Mesendoderm (in vitro differentiated cells): ENCODE measurements at regions not wholly inside any gene's neighbourhood (a gene's known extent, or its start where the extent isn't known, plus 50 kb on each side); places are given as distances from the start of the nearest gene placed in this dataset.

Experiments used
- DNase-seq: peaks from one replicate; pipeline ENCODE4 v3.0.0; 2013
- H2AK5ac ChIP-seq: 2 replicates; pipeline ENCODE4 v1.6.1; 2013; ENCODE audit warnings: low read length, inconsistent platforms
- H2BK120ac ChIP-seq: 2 replicates; pipeline ENCODE4 v1.6.1; 2013; ENCODE audit warnings: low read depth, mild to moderate bottlenecking, low read length, moderate library complexity, mixed read lengths
- H2BK15ac ChIP-seq: replicated peaks from 2 replicates; pipeline ENCODE4 v1.6.1; 2013; ENCODE audit warnings: low read depth, mild to moderate bottlenecking, moderate library complexity
- H2BK5ac ChIP-seq: 2 replicates; pipeline ENCODE4 v1.6.1; 2013; ENCODE audit warnings: low read length, inconsistent platforms
- H3K18ac ChIP-seq: 2 replicates; pipeline ENCODE4 v1.6.1; 2013; ENCODE audit warnings: mild to moderate bottlenecking, low read length, mixed read lengths
- H3K23ac ChIP-seq: one replicate; pipeline ENCODE4 v1.6.1; 2013; ENCODE audit warnings: low read length
- H3K27ac ChIP-seq: 2 replicates; pipeline ENCODE4 v1.5.1; 2013; ENCODE audit warnings: low read depth, mild to moderate bottlenecking, inconsistent platforms, low read length, moderate library complexity
- H3K27me3 ChIP-seq: 2 replicates; pipeline ENCODE4 v1.6.1; 2013; ENCODE audit warnings: low read length, control low read depth, mild to moderate bottlenecking, inconsistent platforms; ENCODE audit not compliant: insufficient read depth, poor library complexity
- H3K36me3 ChIP-seq: 2 replicates; pipeline ENCODE4 v1.6.1; 2013; ENCODE audit warnings: low read length, inconsistent platforms; ENCODE audit not compliant: control insufficient read depth, insufficient read depth
- H3K4ac ChIP-seq: one replicate; pipeline ENCODE4 v1.6.1; 2013; ENCODE audit warnings: low read depth, mild to moderate bottlenecking, low read length, moderate library complexity
- H3K4me1 ChIP-seq: 2 replicates; pipeline ENCODE4 v1.6.1; 2013; ENCODE audit warnings: low read depth, low read length, inconsistent platforms; ENCODE audit not compliant: control insufficient read depth
- H3K4me2 ChIP-seq: 2 replicates; pipeline ENCODE4 v1.6.1; 2013; ENCODE audit warnings: low read length
- H3K4me3 ChIP-seq: 2 replicates; pipeline ENCODE4 v1.5.1; 2013; ENCODE audit warnings: mild to moderate bottlenecking, low read length
- H3K56ac ChIP-seq: one replicate; pipeline ENCODE4 v1.6.1; 2013; ENCODE audit warnings: low read length
- H3K79me1 ChIP-seq: 2 replicates; pipeline ENCODE4 v1.6.1; 2013; ENCODE audit warnings: low read length, inconsistent platforms
- H3K79me2 ChIP-seq: 2 replicates; pipeline ENCODE4 v1.6.1; 2013; ENCODE audit warnings: mild to moderate bottlenecking, low read length; ENCODE audit not compliant: control insufficient read depth, insufficient read depth
- H3K9ac ChIP-seq: 2 replicates; pipeline ENCODE4 v1.6.1; 2013; ENCODE audit warnings: low read length, inconsistent platforms
- H4K5ac ChIP-seq: one replicate; pipeline ENCODE4 v1.6.1; 2013; ENCODE audit warnings: low read length
- H4K8ac ChIP-seq: one replicate; pipeline ENCODE4 v1.6.1; 2013; ENCODE audit warnings: low read depth, mild to moderate bottlenecking, control low read depth, low read length, moderate library complexity
- WGBS: extraction: QIAGEN DNeasy Blood & Tissue Kit; methylation state at CpG from one replicate; pipeline ENCODE4 v1.1.7; 2013; ENCODE audit warnings: low lambda C conversion rate, missing lambda C conversion rate; ENCODE audit not compliant: insufficient coverage; ENCODE audit errors: extremely low coverage; 5-methylcytosine and 5-hydroxymethylcytosine counted together

- no CpG with 5 or more reads among the region's 2 CpGs for WGBS
- H4K8ac ChIP-seq = no peak overlapping the region
- H3K56ac ChIP-seq = no peak overlapping the region
- H3K27me3 ChIP-seq = no peaks in the 10 kb centered on the region
- no peak overlapping the region for H2AK5ac ChIP-seq
- no peak overlapping the region for H3K4me2 ChIP-seq
- H3K79me2 ChIP-seq = no peaks in the 10 kb centered on the region
- H4K5ac ChIP-seq = no peak overlapping the region
- no peak overlapping the region for H3K4me3 ChIP-seq
- H3K4me1 ChIP-seq = no peaks in the 10 kb centered on the region
- H3K36me3 ChIP-seq = no peaks in the 10 kb centered on the region
- H3K9ac ChIP-seq = no peak overlapping the region
- H2BK15ac ChIP-seq = no peak overlapping the region
- H2BK120ac ChIP-seq = no peak overlapping the region
- DNase-seq = no peak
- H3K23ac ChIP-seq = no peak overlapping the region
- H3K4ac ChIP-seq = no peak overlapping the region
- H3K79me1 ChIP-seq = no peaks in the 10 kb centered on the region
- no peak overlapping the region for H2BK5ac ChIP-seq
- H3K18ac ChIP-seq = no peak overlapping the region
- H3K27ac ChIP-seq = no peak overlapping the region
Observed at GRCh38 chr7:41114691-41115090, 588.2 kb downstream of the INHBA start.

- Histone ChIP-seq H3K4me3 (no peak overlapping the region), H3K4me2 (no peak overlapping the region)
Observed at GRCh38 chr7:41114131-41114530, 588.8 kb downstream of the INHBA start.

DNA sequence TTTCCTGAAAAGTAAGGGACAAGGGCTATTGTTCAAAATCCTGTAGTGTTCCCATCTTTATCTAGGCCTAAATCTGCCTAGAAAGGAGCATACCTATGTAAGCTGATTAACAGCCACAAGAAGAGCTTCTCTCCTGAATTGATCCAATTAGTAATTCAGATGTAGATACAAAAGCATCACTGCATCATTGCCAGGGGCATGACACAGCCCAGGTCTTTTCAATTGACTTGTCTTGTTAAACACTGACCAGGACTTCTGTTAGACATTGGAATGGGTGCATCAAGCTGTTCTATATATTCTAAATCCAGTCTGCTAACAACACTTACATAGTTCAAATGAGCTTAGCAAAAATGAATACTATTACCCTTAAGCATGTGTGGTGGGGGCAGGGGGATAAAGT lies 589.2 kb downstream of the INHBA start:
- H2BK5ac ChIP-seq = no peak overlapping the region
- no peak overlapping the region for H3K27ac ChIP-seq
- H2AK5ac ChIP-seq = no peak overlapping the region
- no peak overlapping the region for H3K18ac ChIP-seq
- no peak overlapping the region for H4K5ac ChIP-seq
- no peaks in the 10 kb centered on the region for H3K4me1 ChIP-seq
- H3K4me3 ChIP-seq = no peak overlapping the region
- H3K36me3 ChIP-seq = no peaks in the 10 kb centered on the region
- DNase-seq = peak; percentile 72
- no peak overlapping the region for H3K4me2 ChIP-seq
- no peak overlapping the region for H4K8ac ChIP-seq
- H2BK120ac ChIP-seq = no peak overlapping the region
- H3K79me2 ChIP-seq = no peaks in the 10 kb centered on the region
- no peak overlapping the region for H3K23ac ChIP-seq
- no peak overlapping the region for H3K9ac ChIP-seq
- no peak overlapping the region for H3K4ac ChIP-seq
- no peaks in the 10 kb centered on the region for H3K27me3 ChIP-seq
- no peaks in the 10 kb centered on the region for H3K79me1 ChIP-seq
- no peak overlapping the region for H3K56ac ChIP-seq
- no peak overlapping the region for H2BK15ac ChIP-seq

More at GRCh38 chr7:41114131-41114530, 588.8 kb downstream of the INHBA start:
- no CpG with 5 or more reads among the region's 1 CpG for WGBS
- no peak overlapping the region for H3K23ac ChIP-seq
- H3K27me3 ChIP-seq = no peaks in the 10 kb centered on the region
- H2BK15ac ChIP-seq = no peak overlapping the region
- no peak overlapping the region for H2AK5ac ChIP-seq
- H3K36me3 ChIP-seq = no peaks in the 10 kb centered on the region
- H3K27ac ChIP-seq = no peak overlapping the region
- no peaks in the 10 kb centered on the region for H3K79me2 ChIP-seq
- no peak overlapping the region for H3K18ac ChIP-seq
- H4K5ac ChIP-seq = no peak overlapping the region
- H3K79me1 ChIP-seq = no peaks in the 10 kb centered on the region
- no peak overlapping the region for H2BK5ac ChIP-seq
- no peak overlapping the region for H3K56ac ChIP-seq
- no peak overlapping the region for H3K9ac ChIP-seq
- no peak for DNase-seq
- H4K8ac ChIP-seq = no peak overlapping the region
- no peaks in the 10 kb centered on the region for H3K4me1 ChIP-seq
- no peak overlapping the region for H2BK120ac ChIP-seq
- no peak overlapping the region for H3K4ac ChIP-seq

DNA sequence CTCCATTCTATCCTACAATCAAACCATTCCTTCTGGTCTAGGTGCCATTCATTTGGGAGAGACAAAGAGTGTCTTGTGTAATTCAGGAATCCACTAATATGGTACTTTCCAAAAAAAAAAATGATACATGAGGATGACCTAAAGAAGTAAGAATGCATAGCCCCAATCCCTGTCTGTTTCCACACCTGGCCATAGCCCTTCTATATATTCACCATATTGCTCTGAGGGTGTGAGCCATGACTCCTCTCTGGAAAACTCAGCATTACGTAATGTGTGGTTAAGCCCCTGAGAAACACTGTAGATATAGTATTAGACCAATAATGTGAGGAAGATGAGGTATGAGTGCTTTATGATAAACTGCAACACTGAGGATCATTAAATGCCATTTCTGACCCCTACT lies 592.7 kb downstream of the INHBA start:
- no peak overlapping the region for H4K8ac ChIP-seq
- H3K4ac ChIP-seq = no peak overlapping the region
- no peak overlapping the region for H4K5ac ChIP-seq
- no peak overlapping the region for H3K27ac ChIP-seq
- DNase-seq = no peak
- H3K4me2 ChIP-seq = no peak overlapping the region
- H3K79me2 ChIP-seq = no peaks in the 10 kb centered on the region
- no peaks in the 10 kb centered on the region for H3K36me3 ChIP-seq
- H3K4me3 ChIP-seq = no peak overlapping the region
- H3K18ac ChIP-seq = no peak overlapping the region
- H3K23ac ChIP-seq = no peak overlapping the region
- no peak overlapping the region for H3K9ac ChIP-seq
- no peaks in the 10 kb centered on the region for H3K27me3 ChIP-seq
- no peak overlapping the region for H2BK120ac ChIP-seq
- no peak overlapping the region for H2AK5ac ChIP-seq
- no peak overlapping the region for H2BK5ac ChIP-seq
- H3K56ac ChIP-seq = no peak overlapping the region
- no CpG with 5 or more reads among the region's 1 CpG for WGBS
- no peaks in the 10 kb centered on the region for H3K4me1 ChIP-seq
- H3K79me1 ChIP-seq = no peaks in the 10 kb centered on the region
- no peak overlapping the region for H2BK15ac ChIP-seq

GRCh38 chr7:41108821-41109220 lies 594.1 kb downstream of the INHBA start:
- Histone ChIP-seq H3K23ac (no peak overlapping the region), H3K36me3 (no peaks in the 10 kb centered on the region), H3K27me3 (no peaks in the 10 kb centered on the region), H3K4me1 (no peaks in the 10 kb centered on the region), H3K79me2 (no peaks in the 10 kb centered on the region), H3K18ac (no peak overlapping the region), H3K4me3 (no peak overlapping the region), H4K5ac (no peak overlapping the region), H2AK5ac (no peak overlapping the region), H2BK15ac (no peak overlapping the region), H3K9ac (no peak overlapping the region), H4K8ac (no peak overlapping the region), H3K4ac (no peak overlapping the region), H2BK120ac (no peak overlapping the region), H3K4me2 (no peak overlapping the region), H3K79me1 (no peaks in the 10 kb centered on the region), H2BK5ac (no peak overlapping the region), H3K56ac (no peak overlapping the region), H3K27ac (no peak overlapping the region)
- no peak for DNase-seq

DNA sequence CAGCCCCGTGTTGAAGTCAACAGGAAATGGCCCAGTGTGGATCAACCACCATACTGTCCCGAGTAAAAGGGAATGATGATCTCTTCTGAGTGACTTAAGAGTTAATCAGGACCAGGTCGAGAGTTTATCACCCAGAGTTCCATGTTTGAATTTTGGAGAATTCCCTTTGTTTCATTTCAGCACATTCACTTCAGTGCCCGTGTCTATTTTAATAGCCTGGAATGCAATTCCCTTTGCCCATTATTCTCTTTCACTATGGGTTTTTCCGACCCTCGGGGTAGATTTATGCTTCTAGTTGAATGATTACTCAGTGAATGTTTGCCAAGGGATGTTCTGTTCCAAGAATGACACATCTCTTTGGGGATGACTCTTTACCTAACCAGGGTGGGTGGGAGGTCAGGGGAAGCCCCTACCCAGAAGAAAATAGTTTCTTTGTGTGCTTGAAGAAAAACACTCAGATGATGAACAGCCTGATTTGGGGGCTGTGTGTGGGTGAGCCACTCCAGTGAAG lies 594.9 kb downstream of the INHBA start:
- Histone ChIP-seq H2BK15ac (no peak overlapping the region), H3K27ac (no peak overlapping the region), H3K56ac (no peak overlapping the region), H3K23ac (no peak overlapping the region), H2BK120ac (no peak overlapping the region), H3K27me3 (no peaks in the 10 kb centered on the region), H3K79me2 (no peaks in the 10 kb centered on the region), H4K8ac (no peak overlapping the region), H3K4me2 (no peak overlapping the region), H4K5ac (no peak overlapping the region), H2BK5ac (no peak overlapping the region), H3K4ac (no peak overlapping the region), H3K4me1 (no peaks in the 10 kb centered on the region), H3K4me3 (no peak overlapping the region), H3K36me3 (no peaks in the 10 kb centered on the region), H3K18ac (no peak overlapping the region), H2AK5ac (no peak overlapping the region), H3K9ac (no peak overlapping the region), H3K79me1 (no peaks in the 10 kb centered on the region)
- no peak for DNase-seq
- WGBS = no CpG with 5 or more reads among the region's 6 CpGs
